HepG2 (cell line): ENCODE measurements at regions not wholly inside any gene's neighbourhood (a gene's known extent, or its start where the extent isn't known, plus 50 kb on each side); places are given as distances from the start of the nearest gene placed in this dataset.

Experiments used
- CREB1 ChIP-seq, 2 experiments: fragments of 450-650 bp in 1 of 2; IDR thresholded peaks; 2 replicates each; pipeline ENCODE4 v1.6.1; 2016 to 2017; ENCODE audit warnings: control low read depth in 1 of 2, mild to moderate bottlenecking in 1 of 2, missing compliant biosample characterization in 1 of 2, missing genetic modification characterization in 1 of 2
- EP300 ChIP-seq, 3 experiments: sonication (generic) in 1 of 3; formaldehyde crosslinking in 1 of 3; IDR thresholded peaks; 2 replicates each; pipeline versions ENCODE4 v1.5.1 to v1.6.1; 2011 to 2020; ENCODE audit warnings: low read depth in 2 of 3, low read length in 2 of 3, borderline replicate concordance in 1 of 3, improper control_type of control experiment in 1 of 3, mild to moderate bottlenecking in 1 of 3, missing genetic modification reagents in 1 of 3, moderate library complexity in 1 of 3
- FOXO4 ChIP-seq: sonication (generic); formaldehyde crosslinking; conservative IDR thresholded peaks from 2 replicates; pipeline ENCODE4 v1.8.1; 2023; ENCODE audit warnings: missing genetic modification reagents
- HNF4G ChIP-seq, 2 experiments: sonication (generic) in 1 of 2; formaldehyde crosslinking in 1 of 2; IDR thresholded peaks; 2 replicates each; pipeline versions ENCODE4 v1.4.0 to v1.6.1; 2011 to 2020; ENCODE audit warnings: borderline replicate concordance in 2 of 2, low read depth in 2 of 2, mild to moderate bottlenecking in 2 of 2, low read length in 1 of 2, missing genetic modification reagents in 1 of 2, moderate library complexity in 1 of 2
- HNRNPK ChIP-seq: fragments of 200-400 bp; formaldehyde crosslinking; IDR thresholded peaks from 2 replicates; pipeline ENCODE4 v1.6.1; 2018; ENCODE audit warnings: low read length, low read depth, moderate library complexity, mild to moderate bottlenecking; ENCODE audit not compliant: poor library complexity, severe bottlenecking
- HNRNPUL1 ChIP-seq: fragments of 200-400 bp; formaldehyde crosslinking; IDR thresholded peaks from 2 replicates; pipeline ENCODE4 v1.6.1; 2017; ENCODE audit warnings: low read depth, mild to moderate bottlenecking, low read length, moderate library complexity
- SOX13 ChIP-seq, 3 experiments: fragments of 450-650 bp in 1 of 3; sonication (generic) in 1 of 3; formaldehyde crosslinking in 1 of 3; IDR thresholded peaks in 2 of 3; conservative IDR thresholded peaks in 1 of 3; 2 replicates each; pipeline versions ENCODE4 v1.5.0 to v1.6.1; 2016 to 2020; ENCODE audit warnings: antibody characterized with exemption in 1 of 3, mild to moderate bottlenecking in 1 of 3, missing compliant biosample characterization in 1 of 3, missing genetic modification reagents in 1 of 3, moderate library complexity in 1 of 3
- ZNF670 ChIP-seq: sonication (generic); formaldehyde crosslinking; IDR thresholded peaks from 2 replicates; pipeline ENCODE4 v1.8.0; 2022; ENCODE audit warnings: mild to moderate bottlenecking, missing genetic modification reagents, borderline replicate concordance
- ZSCAN25 ChIP-seq: sonication (generic); formaldehyde crosslinking; IDR thresholded peaks from 2 replicates; pipeline ENCODE4 v1.8.0; 2022; ENCODE audit warnings: mild to moderate bottlenecking, missing genetic modification reagents
- TF ChIP-seq, protein P1 (sequence below): sonication (generic); formaldehyde crosslinking; IDR thresholded peaks from 2 replicates; pipeline ENCODE4 v1.8.1; 2023; ENCODE audit warnings: mild to moderate bottlenecking, missing genetic modification reagents, borderline replicate concordance

GRCh38 chr5:74380193-74380592 is 260.3 kb downstream of the ENC1 start (continued):
- no peak for TF ChIP-seq FOXO4 (CRISPR knock-in tag)
- TF ChIP-seq CREB1 (IDR thresholded peaks at IDR 0.05), result no peak
- peak; percentile 13; the same call in 1 of the 2 replicates for TF ChIP-seq CREB1 (CRISPR knock-in tag; IDR thresholded peaks at IDR 0.05)
- no peak for TF ChIP-seq ZSCAN25 (CRISPR knock-in tag)
- peak in 1 of 2 experiments; percentile 31; a peak in 1 of 4 replicates for TF ChIP-seq EP300 (IDR thresholded peaks at IDR 0.05; ENCODE audit: low read depth in 2 of 2, low read length in 2 of 2)
- no peak for TF ChIP-seq EP300 (CRISPR knock-in tag; IDR thresholded peaks at IDR 0.05; ENCODE audit: borderline replicate concordance)
- no peak for TF ChIP-seq HNRNPUL1
- no peak for TF ChIP-seq HNRNPK
- TF ChIP-seq HNF4G (IDR thresholded peaks at IDR 0.05; ENCODE audit: borderline replicate concordance, low read depth, low read length), result peak; percentile 9; the same call in 1 of the 2 replicates
- no peak for TF ChIP-seq HNF4G (CRISPR knock-in tag; IDR thresholded peaks at IDR 0.05; ENCODE audit: borderline replicate concordance, low read depth)
- no peak for TF ChIP-seq ZNF670 (CRISPR knock-in tag)
- TF ChIP-seq, protein P1, sequence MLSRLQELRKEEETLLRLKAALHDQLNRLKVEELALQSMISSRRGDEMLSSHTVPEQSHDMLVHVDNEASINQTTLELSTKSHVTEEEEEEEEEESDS (CRISPR knock-in tag), result no peak
- TF ChIP-seq SOX13 (IDR thresholded peaks at IDR 0.05), result no peak
- peak in 1 of 2 experiments; percentile 93; a peak in 2 of 4 replicates for TF ChIP-seq SOX13 (CRISPR knock-in tag; conservative IDR thresholded peaks at IDR 0.05 in 1 of 2, IDR thresholded peaks at IDR 0.05 in 1 of 2)
